ENCODE measurements at regions not wholly inside any gene's neighbourhood (a gene's known extent, or its start where the extent isn't known, plus 50 kb on each side); places are given as distances from the start of the nearest gene placed in this dataset.

DNA sequence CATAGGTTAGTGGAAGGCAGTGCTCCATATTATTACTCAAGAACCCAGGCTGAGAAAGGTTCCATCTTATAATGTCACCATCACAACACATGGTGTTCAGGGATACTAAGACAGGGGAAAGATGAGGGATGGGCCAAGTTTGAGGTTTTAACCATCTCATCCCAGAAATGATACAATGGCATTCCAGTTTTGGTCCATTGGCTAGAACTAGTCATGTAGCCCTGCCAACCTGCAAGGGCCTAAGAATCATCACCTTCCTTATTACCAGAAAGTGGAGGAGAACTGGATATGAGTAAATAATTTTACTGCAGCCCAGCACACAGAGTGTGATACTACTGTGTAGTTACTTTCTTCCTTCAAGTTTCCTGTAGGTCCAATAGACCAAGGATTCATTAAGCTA is 144.5 kb upstream of the ABCA1 start:
- no peaks in the 10 kb centered on the region for H3K36me3 Mint-ChIP-seq
- H3K4me3 ChIP-seq (ENCODE audit: low read depth, low read length), result no peak overlapping the region
- H3K27ac ChIP-seq (ENCODE audit: insufficient read depth, low read length, poor library complexity, severe bottlenecking), result no peak overlapping the region
- H3K9me3 Mint-ChIP-seq, result peaks cover 0 to 5% (median 0%) of the 10 kb centered on the region in 7 donors
- no peaks in the 10 kb centered on the region for H3K9me3 ChIP-seq (ENCODE audit: control insufficient read depth in 2 of 2, low read length in 2 of 2)
- no peak overlapping the region for H3K27ac Mint-ChIP-seq
- no peaks in the 10 kb centered on the region for H3K4me1 ChIP-seq (ENCODE audit: control insufficient read depth, insufficient read depth, low read length, poor library complexity, severe bottlenecking)
- DNase-seq (no peak), ATAC-seq (ENCODE audit: low read depth in 2 of 2) (no peak)
- H3K27me3 ChIP-seq (ENCODE audit: control insufficient read depth, insufficient read depth, low read length), result no peaks in the 10 kb centered on the region
- H3K4me1 Mint-ChIP-seq, result peaks cover 0 to 5% (median 3%) of the 10 kb centered on the region in 4 donors
- H3K36me3 ChIP-seq (ENCODE audit: control insufficient read depth, insufficient read depth, low read length), result no peaks in the 10 kb centered on the region
- no peak overlapping the region for H3K4me3 Mint-ChIP-seq
- no peaks in the 10 kb centered on the region for H3K27me3 Mint-ChIP-seq

DNA sequence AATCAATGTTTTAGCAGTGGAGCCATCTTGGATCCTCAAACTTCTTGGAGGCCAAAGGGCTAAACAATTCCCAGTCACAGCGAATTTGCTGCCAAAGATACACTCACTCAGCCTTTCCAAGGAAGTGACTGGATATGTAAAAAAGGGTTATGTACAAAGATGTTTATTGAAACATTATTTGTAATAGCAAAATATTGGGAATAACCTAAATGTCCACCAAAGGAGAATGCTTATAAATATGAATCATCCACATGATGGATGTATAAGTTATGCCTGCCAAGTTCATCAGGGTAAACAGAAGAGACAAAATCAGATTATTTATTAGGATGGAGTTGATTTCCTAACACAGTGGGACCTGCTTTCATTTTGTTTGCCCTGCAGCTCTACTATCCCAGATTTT is 145.2 kb upstream of the ABCA1 start:
- no peak overlapping the region for H3K4me3 ChIP-seq (ENCODE audit: low read depth, low read length)
- peaks cover 0 to 5% (median 0%) of the 10 kb centered on the region in 7 donors for H3K9me3 Mint-ChIP-seq
- no peaks in the 10 kb centered on the region for H3K36me3 ChIP-seq (ENCODE audit: control insufficient read depth, insufficient read depth, low read length)
- peaks cover 0 to 5% (median 2%) of the 10 kb centered on the region in 4 donors for H3K4me1 Mint-ChIP-seq
- H3K4me3 Mint-ChIP-seq, result no peak overlapping the region
- DNase-seq, result no peak
- no peaks in the 10 kb centered on the region for H3K27me3 ChIP-seq (ENCODE audit: control insufficient read depth, insufficient read depth, low read length)
- H3K27me3 Mint-ChIP-seq, result no peaks in the 10 kb centered on the region
- no peaks in the 10 kb centered on the region for H3K36me3 Mint-ChIP-seq
- no peak overlapping the region for H3K27ac Mint-ChIP-seq
- ATAC-seq (ENCODE audit: low read depth in 2 of 2), result no peak
- H3K27ac ChIP-seq (ENCODE audit: insufficient read depth, low read length, poor library complexity, severe bottlenecking), result no peak overlapping the region
- no peaks in the 10 kb centered on the region for H3K4me1 ChIP-seq (ENCODE audit: control insufficient read depth, insufficient read depth, low read length, poor library complexity, severe bottlenecking)
- H3K9me3 ChIP-seq (ENCODE audit: control insufficient read depth in 2 of 2, low read length in 2 of 2), result no peaks in the 10 kb centered on the region

DNA sequence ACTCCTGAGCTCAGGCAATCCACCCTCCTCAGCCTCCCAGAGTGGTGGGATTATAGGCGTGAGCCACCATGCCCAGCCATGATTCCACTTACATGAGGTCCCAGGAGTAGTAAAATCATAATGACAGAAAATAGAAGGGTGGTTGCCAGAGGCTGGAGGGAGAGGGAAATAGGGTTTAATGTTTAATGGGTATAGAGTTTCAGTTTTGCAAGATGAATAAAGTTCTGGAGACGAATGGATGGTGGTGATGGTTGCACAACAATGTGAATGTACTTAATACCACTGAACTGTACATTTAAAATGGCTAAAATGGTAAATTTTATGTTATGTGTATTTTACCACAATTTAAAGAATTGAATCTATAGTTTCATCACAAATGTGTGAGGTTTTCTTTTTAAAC is 146.5 kb upstream of the ABCA1 start:
- Histone ChIP-seq H3K4me3 (ENCODE audit: low read depth, low read length) (no peak overlapping the region), H3K9me3 (ENCODE audit: control insufficient read depth in 2 of 2, low read length in 2 of 2) (no peaks in the 10 kb centered on the region), H3K27ac (ENCODE audit: insufficient read depth, low read length, poor library complexity, severe bottlenecking) (no peak overlapping the region), H3K36me3 (ENCODE audit: control insufficient read depth, insufficient read depth, low read length) (no peaks in the 10 kb centered on the region), H3K4me1 (ENCODE audit: control insufficient read depth, insufficient read depth, low read length, poor library complexity, severe bottlenecking) (no peaks in the 10 kb centered on the region), H3K27me3 (ENCODE audit: control insufficient read depth, insufficient read depth, low read length) (no peaks in the 10 kb centered on the region)
- H3K27me3 Mint-ChIP-seq, result no peaks in the 10 kb centered on the region
- no peak overlapping the region for H3K4me3 Mint-ChIP-seq
- H3K36me3 Mint-ChIP-seq, result no peaks in the 10 kb centered on the region
- peaks cover 0 to 4% (median 2%) of the 10 kb centered on the region in 4 donors for H3K4me1 Mint-ChIP-seq
- peaks cover 0 to 5% (median 0%) of the 10 kb centered on the region in 7 donors for H3K9me3 Mint-ChIP-seq
- no peak overlapping the region for H3K27ac Mint-ChIP-seq
- DNase-seq, result no peak
- ATAC-seq (ENCODE audit: low read depth in 2 of 2), result no peak

- H3K4me3 Mint-ChIP-seq, result no peak overlapping the region
- H3K36me3 Mint-ChIP-seq, result no peaks in the 10 kb centered on the region
- ATAC-seq (ENCODE audit: low read depth in 2 of 2), result no peak
- Histone ChIP-seq H3K27me3 (ENCODE audit: control insufficient read depth, insufficient read depth, low read length) (no peaks in the 10 kb centered on the region), H3K4me1 (ENCODE audit: control insufficient read depth, insufficient read depth, low read length, poor library complexity, severe bottlenecking) (no peaks in the 10 kb centered on the region), H3K27ac (ENCODE audit: insufficient read depth, low read length, poor library complexity, severe bottlenecking) (no peak overlapping the region), H3K4me3 (ENCODE audit: low read depth, low read length) (no peak overlapping the region), H3K36me3 (ENCODE audit: control insufficient read depth, insufficient read depth, low read length) (no peaks in the 10 kb centered on the region), H3K9me3 (ENCODE audit: control insufficient read depth in 2 of 2, low read length in 2 of 2) (no peaks in the 10 kb centered on the region)
- peaks cover 0 to 3% (median under 1%) of the 10 kb centered on the region in 4 donors for H3K4me1 Mint-ChIP-seq
- no peak overlapping the region for H3K27ac Mint-ChIP-seq
- no peaks in the 10 kb centered on the region for H3K27me3 Mint-ChIP-seq
- H3K9me3 Mint-ChIP-seq, result peaks cover 0 to 2% (median 0%) of the 10 kb centered on the region in 7 donors
- DNase-seq, result no peak
These were observed 148.8 kb upstream of the ABCA1 start for GRCh38 chr9:105076729-105077128.

DNA sequence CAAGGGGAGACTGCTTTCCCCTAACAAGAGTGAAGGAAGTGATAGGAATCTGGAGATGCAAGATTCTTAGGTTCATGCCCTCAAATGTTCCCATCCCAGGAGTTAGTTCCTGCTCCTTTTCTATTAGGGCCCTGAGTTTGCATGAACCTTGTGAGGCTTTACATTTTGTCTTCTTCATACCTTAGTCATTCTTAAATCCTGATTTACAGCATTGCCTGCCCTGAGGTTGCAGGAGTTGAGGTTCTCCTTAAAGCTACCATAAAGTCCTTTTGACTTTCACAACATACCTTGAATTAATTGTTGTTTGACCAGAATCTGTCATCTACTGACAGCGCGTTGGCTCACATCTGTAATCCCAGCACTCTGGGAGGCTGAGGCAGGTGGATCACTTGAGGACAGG is 151.5 kb upstream of the ABCA1 start:
- no peaks in the 10 kb centered on the region for H3K36me3 Mint-ChIP-seq
- H3K4me3 ChIP-seq (ENCODE audit: low read depth, low read length), result no peak overlapping the region
- no peaks in the 10 kb centered on the region for H3K36me3 ChIP-seq (ENCODE audit: control insufficient read depth, insufficient read depth, low read length)
- no peak for DNase-seq
- H3K27me3 ChIP-seq (ENCODE audit: control insufficient read depth, insufficient read depth, low read length), result no peaks in the 10 kb centered on the region
- no peak overlapping the region for H3K27ac Mint-ChIP-seq
- H3K9me3 ChIP-seq (ENCODE audit: control insufficient read depth in 2 of 2, low read length in 2 of 2), result no peaks in the 10 kb centered on the region
- H3K27ac ChIP-seq (ENCODE audit: insufficient read depth, low read length, poor library complexity, severe bottlenecking), result no peak overlapping the region
- H3K4me1 Mint-ChIP-seq, result peaks cover 0 to 3% (median under 1%) of the 10 kb centered on the region in 4 donors
- H3K4me1 ChIP-seq (ENCODE audit: control insufficient read depth, insufficient read depth, low read length, poor library complexity, severe bottlenecking), result no peaks in the 10 kb centered on the region
- no peaks in the 10 kb centered on the region for H3K27me3 Mint-ChIP-seq
- no peak for ATAC-seq (ENCODE audit: low read depth in 2 of 2)
- no peak overlapping the region for H3K4me3 Mint-ChIP-seq
- H3K9me3 Mint-ChIP-seq, result peaks cover 0 to 1% (median 0%) of the 10 kb centered on the region in 7 donors

DNA sequence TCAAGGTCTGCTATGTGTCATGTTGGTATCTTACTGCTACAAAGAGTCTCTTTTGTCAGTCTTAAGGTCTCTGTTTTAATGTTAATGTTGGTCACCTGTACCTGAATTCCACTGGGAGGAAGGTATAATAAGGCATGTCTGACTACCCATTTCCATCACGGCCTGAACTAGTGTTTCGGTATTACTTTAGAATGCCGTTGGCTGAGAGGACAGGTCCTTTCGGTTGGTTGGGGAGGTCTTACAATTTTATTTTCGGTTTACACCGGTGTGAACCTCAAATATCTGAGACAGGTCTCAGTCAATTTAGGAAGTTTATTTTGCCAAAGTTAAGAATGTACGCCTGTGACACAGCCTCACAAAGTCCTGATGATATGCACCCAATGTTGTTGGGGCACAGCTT is 154.9 kb upstream of the ABCA1 start:
- no peak for ATAC-seq (ENCODE audit: low read depth in 2 of 2)
- H3K4me1 Mint-ChIP-seq, result peaks cover 0 to 1% (median 0%) of the 10 kb centered on the region in 4 donors

GRCh38 chr9:105083256-105083655 is 155.3 kb upstream of the ABCA1 start:
- H3K36me3 ChIP-seq (ENCODE audit: control insufficient read depth, insufficient read depth, low read length), result no peaks in the 10 kb centered on the region
- Mint-ChIP-seq H3K4me1 (peaks cover 0 to under 1% (median 0%) of the 10 kb centered on the region in 4 donors), H3K36me3 (no peaks in the 10 kb centered on the region), H3K4me3 (no peak overlapping the region), H3K9me3 (peaks cover 0 to 1% (median 0%) of the 10 kb centered on the region in 7 donors), H3K27me3 (no peaks in the 10 kb centered on the region), H3K27ac (no peak overlapping the region)
- no peak overlapping the region for H3K4me3 ChIP-seq (ENCODE audit: low read depth, low read length)
- DNase-seq (no peak), ATAC-seq (ENCODE audit: low read depth in 2 of 2) (no peak)
- no peak overlapping the region for H3K27ac ChIP-seq (ENCODE audit: insufficient read depth, low read length, poor library complexity, severe bottlenecking)
- H3K9me3 ChIP-seq (ENCODE audit: control insufficient read depth in 2 of 2, low read length in 2 of 2), result no peaks in the 10 kb centered on the region
- H3K27me3 ChIP-seq (ENCODE audit: control insufficient read depth, insufficient read depth, low read length), result no peaks in the 10 kb centered on the region
- no peaks in the 10 kb centered on the region for H3K4me1 ChIP-seq (ENCODE audit: control insufficient read depth, insufficient read depth, low read length, poor library complexity, severe bottlenecking)

More for the DNA sequence above, 154.9 kb upstream of the ABCA1 start:
- Mint-ChIP-seq H3K27ac (no peak overlapping the region), H3K36me3 (no peaks in the 10 kb centered on the region), H3K9me3 (peaks cover 0 to 1% (median 0%) of the 10 kb centered on the region in 7 donors), H3K4me3 (no peak overlapping the region), H3K27me3 (no peaks in the 10 kb centered on the region)
- H3K4me3 ChIP-seq (ENCODE audit: low read depth, low read length), result no peak overlapping the region
- no peaks in the 10 kb centered on the region for H3K36me3 ChIP-seq (ENCODE audit: control insufficient read depth, insufficient read depth, low read length)
- H3K4me1 ChIP-seq (ENCODE audit: control insufficient read depth, insufficient read depth, low read length, poor library complexity, severe bottlenecking), result no peaks in the 10 kb centered on the region
- H3K27me3 ChIP-seq (ENCODE audit: control insufficient read depth, insufficient read depth, low read length), result no peaks in the 10 kb centered on the region
- no peak for DNase-seq
- H3K27ac ChIP-seq (ENCODE audit: insufficient read depth, low read length, poor library complexity, severe bottlenecking), result no peak overlapping the region
- no peaks in the 10 kb centered on the region for H3K9me3 ChIP-seq (ENCODE audit: control insufficient read depth in 2 of 2, low read length in 2 of 2)

All from CD4-positive, CD25-positive, alpha-beta regulatory T cell (primary cell).